SH-SY5Y (cell line): ENCODE measurements at regions not wholly inside any gene's neighbourhood (a gene's known extent, or its start where the extent isn't known, plus 50 kb on each side); places are given as distances from the start of the nearest gene placed in this dataset.

Experiments used
- GATA2 ChIP-seq: IDR thresholded peaks from 2 replicates; pipeline ENCODE4 v1.6.1; 2011; ENCODE audit warnings: mild to moderate bottlenecking, low read depth, low read length
- GATA3 ChIP-seq: IDR thresholded peaks from 2 replicates; pipeline ENCODE4 v1.6.1; 2011; ENCODE audit warnings: low read depth, mild to moderate bottlenecking, low read length, moderate library complexity

- TF ChIP-seq GATA3, result no peak
- TF ChIP-seq GATA2, result no peak
These were observed 477.7 kb downstream of the MAN2A1 start for GRCh38 chr5:110167384-110167783.
